Pulmonary artery endothelial cell (primary cell): ENCODE measurements at regions not wholly inside any gene's neighbourhood (a gene's known extent, or its start where the extent isn't known, plus 50 kb on each side); places are given as distances from the start of the nearest gene placed in this dataset.
"Not testable (repeated sequence)": the region's sequence is repeated elsewhere in the genome, so short reads cannot be mapped to it uniquely, and the experiment has no call there.

ENCODE experiments used
- DNase-seq: peaks from one replicate; pipeline ENCODE4 v3.0.0-alpha.2; 2011; ENCODE audit warnings: low read depth, low spot score

DNA sequence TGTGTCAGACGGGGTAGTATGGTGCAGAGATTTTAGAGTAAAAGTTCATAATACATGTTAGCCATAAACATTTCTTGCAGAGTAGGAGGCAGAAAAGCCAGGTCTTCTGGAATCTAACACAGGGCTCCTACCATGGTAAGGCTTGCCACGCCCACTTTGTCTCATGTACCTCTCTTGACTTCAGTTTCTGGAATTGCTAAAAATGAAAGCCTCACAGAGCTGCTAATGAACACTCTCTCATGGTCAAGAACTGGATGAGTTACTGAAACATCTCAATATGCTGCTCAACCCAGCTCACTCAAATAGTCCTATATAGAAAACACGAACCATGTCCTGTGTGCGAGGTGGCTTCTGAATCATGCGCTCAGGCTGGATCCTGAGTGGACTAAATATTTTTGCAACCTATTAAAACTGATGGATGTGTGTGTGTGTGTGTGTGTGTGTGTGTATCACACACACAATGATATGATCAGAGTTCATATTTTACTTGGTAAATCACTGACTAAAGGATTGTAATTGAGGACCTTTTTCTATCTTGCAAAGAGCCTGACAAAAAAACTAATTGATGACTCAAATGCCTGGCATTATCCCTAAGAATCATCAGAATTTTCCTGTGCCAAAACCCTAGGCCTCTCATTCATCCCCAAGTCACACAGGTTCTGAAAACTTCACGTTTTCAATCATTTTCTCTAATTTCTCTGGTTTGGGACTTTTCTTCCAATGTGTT lies 1306.6 kb downstream of the XPNPEP1 start:
- no peak for DNase-seq

DNA sequence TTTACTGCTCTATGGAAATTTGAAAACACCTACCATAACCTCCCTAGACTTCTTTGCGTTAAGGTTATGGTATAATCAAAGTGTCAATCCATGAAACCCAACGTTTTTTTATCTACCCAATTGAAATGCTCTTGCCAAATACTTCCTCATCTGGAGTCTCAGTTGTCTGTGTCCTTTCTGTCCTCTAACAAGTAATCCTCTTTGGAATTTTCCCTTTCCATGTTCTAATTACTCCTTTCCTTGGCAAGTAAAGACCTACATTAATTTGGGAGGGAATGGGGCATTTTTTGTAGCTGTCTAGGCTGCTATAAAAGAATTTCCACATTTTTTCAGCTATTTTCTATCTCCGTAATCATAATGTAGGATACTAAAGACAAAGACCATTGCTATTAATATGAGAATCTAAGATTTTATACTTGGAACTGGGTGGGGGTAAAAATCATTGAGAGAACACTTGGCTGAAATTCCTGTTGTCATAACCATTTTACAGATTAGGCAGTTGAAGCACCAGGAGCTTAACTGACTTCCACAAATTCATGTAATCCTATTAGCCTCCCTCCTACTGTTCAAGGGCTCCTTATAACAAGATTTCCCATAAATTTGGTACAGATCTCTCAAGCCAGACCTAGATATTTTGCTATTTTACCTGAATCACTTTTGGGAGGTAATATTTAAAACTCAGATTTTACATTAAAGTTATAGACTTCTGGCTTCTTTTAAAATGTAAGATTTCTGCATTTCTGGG lies 1307.6 kb downstream of the XPNPEP1 start:
- no peak for DNase-seq

DNA sequence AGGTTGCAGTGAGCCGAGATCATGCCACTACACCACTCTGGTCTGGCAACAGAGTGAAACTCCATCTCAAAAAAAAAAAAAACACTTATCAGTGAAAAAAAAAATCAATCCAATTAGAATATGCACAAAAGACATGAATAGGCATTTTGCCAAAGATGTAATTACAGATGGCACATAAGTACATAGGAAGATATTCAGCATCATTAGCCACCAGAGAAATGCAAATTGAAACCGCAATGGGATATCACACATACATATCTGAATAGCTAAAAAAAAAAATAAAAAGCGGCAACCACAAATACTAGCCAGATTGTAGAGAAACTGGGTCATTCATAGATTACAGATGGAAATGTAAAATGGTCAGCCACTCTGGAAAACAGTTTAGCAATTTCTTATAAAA lies 1310.8 kb downstream of the XPNPEP1 start:
- no peak for DNase-seq

DNA sequence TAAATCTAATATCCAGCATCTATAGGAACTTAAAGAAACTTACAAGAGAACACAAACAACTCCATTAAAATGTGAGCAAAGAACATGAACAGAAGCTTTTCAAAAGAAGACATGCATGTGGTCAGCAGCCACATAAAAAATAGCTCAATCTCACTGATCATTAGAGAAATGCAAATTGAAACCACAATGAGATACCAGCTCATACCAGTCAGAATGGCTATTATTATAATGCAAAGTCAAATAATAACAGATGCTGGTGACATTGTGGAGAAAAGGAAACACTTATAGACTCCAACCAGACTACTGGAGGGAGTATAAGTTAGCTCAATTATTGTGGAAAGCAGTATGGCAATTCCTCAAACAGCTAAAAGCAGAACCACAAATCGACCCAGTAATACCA lies 1314.5 kb downstream of the XPNPEP1 start:
- DNase-seq: no peak

DNA sequence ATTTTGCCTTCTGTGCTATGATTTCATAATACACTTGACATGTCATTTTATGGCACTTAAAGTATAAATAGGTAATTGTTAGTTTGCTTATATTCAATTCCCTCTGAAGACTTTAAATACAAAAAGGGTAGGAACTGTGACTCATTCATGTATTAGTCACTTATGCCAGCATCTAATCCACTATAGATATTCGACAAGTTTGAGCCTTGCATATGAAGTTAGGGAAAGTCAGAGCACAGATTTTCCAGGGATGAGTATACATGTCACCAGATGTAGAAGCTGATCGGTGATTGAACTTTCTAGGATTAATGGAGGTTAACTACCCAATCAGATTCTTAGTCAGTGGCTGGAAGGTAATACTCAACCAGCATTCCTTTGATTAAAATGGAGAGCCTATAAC lies 1321.5 kb downstream of the XPNPEP1 start:
- no peak for DNase-seq

DNA sequence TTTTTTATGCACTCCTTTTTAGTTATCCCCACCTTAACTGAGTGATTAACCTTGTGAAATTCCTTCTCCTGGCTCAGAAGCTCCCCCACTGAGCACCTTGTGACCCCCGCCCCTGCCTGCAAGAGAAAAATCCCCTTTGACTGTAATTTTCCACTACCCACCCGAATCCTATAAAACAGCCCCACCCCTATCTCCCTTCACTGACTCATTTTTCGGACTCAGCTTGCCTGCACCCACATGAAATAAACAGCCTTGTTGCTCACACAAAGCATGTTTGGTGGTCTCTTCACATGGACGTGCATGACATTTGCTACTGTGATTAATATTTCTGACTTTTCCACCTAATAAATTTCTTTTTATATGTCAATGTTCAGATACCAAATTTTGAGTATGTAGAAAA lies 1322.8 kb downstream of the XPNPEP1 start:
- not testable (repeated sequence) for DNase-seq

DNA sequence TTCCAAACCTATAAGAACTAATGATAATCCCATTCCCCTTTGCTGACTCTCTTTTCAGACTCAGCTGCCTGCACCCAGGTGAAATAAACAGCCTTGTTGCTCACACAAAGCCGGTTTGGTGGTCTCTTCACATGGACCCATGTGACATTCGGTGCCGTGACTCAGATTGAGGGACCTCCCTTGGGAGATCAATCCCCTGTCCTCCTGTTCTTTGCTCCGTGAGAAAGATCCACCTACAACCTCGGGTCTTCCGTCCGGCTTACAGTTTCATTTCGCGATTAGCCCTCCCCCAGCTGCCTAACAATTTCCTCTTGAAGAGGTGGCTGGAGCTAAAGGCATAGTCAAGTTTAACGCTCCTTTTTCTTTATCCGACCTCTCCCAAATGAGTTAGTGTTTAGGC lies 1324.0 kb downstream of the XPNPEP1 start:
- DNase-seq: not testable (repeated sequence)

DNA sequence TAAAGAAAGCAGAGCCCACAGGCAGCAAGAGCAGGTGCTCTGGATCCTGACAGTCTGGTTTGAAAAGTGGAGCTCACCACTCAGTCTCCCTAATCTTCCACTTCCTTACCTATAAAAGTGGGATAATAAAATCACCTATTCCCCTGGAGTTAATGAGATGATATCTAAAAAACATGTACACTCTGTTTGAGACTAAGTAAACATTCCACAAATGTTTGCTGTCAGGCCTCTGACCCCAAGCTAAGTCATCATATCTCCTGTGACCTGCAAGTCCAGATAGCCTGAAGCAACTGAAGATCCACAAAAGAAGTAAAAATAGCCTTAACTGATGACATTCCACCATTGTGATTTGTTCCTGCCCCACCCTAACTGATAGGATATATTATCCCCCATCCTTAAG lies 1324.5 kb downstream of the XPNPEP1 start:
- DNase-seq: no peak

DNA sequence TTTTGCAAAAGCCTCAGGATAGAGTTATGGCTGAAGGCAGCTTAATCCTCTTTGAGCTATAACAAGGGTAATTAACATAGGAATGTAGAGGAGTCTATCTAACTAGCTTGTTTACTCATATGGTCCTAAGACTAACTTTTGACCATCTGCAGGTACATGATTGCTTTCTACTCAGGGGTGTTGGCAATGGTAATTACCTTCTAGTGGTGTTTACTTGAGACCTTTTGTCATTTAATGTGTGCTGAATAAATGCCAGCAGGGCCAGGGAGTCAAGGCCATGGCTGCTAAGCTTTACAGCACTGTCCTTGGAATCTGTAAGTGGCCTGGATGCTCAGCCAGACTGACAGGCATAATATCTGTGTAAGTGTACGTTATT lies 1325.0 kb downstream of the XPNPEP1 start:
- no peak for DNase-seq

DNA sequence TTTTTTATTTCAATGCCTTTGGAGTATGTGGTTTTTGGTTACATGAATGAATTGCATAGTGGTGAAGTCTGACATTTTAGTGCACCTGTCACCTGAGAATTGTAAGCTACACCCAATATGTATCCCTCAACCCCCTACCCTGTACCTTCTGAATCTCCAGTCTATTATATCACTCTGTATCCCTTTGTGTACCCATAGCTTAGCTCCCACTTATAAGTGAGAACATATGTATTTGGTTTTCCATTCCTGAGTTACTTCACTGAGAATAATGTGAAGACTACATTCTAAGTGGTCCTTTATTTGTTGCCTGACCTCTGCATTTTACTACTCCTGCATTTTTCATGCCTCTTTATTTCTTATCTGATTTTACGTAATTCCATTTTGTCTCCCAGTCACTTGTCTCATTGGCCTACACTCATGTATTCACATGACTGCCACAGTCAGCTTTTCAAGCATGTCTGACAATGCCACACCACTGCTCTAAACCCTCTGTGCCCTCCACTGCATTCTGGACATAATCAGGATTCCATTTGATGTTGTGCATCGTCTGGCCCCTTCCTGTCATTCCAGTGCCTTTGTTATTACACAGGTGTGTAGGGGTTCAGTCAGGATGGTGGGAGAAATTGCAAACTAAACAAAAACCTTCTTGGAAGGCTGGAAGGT lies 1325.5 kb downstream of the XPNPEP1 start:
- DNase-seq: no peak

DNA sequence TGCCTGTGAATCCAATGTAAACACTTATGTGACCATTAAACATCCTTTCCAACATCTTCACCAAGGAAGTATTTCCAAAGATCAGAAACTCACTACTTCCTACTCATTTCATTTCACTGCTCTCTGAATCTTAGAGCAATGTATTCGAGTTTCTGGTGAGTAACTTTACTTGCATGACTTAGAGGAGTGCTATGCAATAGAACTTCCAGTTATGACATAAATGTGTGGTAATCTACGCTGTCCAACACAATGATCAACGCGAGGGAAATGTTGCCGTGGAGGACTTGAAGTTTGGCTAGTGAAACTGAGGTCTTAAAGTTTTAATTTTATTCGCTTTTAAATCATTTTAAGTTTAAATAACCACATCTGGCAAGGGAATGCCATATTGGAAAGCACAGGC lies 1326.3 kb downstream of the XPNPEP1 start:
- DNase-seq: no peak

DNA sequence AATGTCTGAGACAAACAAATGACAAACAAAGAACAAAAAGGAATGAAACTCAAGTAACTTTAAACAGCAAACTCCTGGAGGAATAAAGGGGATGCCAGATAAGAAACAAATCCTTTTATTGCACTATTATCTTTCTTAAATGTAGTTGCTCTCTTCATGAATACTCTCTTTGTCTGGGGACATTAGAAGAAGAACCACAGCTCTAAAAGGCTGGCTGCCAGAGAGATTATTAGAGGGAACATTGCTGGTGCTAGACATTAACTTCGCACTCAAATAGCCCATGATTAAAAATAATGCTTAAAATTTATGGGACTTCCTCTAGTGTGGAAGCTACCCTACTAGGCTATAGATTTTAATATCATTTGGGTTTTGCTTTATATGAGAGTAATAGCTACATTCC lies 1330.4 kb downstream of the XPNPEP1 start:
- DNase-seq: no peak

DNA sequence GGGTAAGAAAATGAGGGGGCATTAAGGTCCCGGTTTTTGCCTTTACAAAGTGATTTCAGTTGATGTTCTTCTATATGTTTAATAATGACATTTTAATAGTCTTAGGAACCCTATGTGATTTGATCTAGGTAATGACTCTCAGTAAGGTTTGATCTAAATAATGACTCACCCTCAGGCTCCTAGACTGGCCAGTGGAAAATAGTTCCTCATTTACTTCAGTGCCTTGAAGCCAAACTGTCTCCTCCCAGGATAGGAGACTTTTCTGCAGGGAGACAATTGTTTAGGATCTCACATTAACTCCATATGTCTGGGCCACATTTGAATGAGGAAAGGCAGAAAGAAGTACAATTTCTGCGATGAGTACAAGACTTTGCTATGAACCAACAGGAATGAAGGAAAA lies 1331.9 kb downstream of the XPNPEP1 start:
- DNase-seq: no peak

DNA sequence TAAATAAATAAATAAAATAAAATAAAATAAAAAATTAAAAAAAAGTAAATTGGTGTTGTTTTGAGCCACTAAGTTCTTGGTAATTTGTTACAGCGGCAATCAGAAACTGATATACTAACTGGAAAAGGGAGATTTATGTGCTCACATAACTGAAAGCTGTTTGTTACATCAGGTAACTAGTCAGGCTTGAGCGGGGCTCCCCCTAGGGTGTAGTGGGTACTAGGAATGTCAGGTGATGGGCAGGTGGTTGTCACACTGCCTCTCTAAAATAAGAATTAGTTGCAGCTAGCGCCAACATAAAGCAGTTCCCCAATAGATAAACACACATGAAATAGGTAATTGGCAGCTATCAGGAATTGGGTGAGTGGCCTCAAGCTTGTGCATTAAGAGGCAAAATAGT lies 1336.9 kb downstream of the XPNPEP1 start:
- no peak for DNase-seq

DNA sequence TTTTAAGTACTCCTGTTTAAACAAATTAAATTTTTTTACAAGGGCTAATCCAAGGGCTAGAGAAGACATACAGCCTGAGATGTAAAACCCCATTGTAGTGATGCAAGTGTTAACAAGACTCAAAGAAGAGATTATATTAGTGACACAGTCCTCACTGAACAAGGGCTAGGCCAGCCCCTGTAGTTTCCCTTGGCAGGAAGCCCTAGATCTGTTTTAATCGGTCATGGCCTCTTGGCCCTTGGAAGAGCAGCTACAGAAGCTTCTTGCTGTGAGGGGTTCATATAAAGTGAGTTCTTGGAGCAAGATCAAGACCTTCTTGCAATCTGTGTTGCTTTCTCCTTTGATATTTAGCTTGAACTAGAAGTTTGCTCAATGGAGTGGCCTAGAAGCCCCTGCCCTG lies 1339.4 kb downstream of the XPNPEP1 start:
- no peak for DNase-seq

DNA sequence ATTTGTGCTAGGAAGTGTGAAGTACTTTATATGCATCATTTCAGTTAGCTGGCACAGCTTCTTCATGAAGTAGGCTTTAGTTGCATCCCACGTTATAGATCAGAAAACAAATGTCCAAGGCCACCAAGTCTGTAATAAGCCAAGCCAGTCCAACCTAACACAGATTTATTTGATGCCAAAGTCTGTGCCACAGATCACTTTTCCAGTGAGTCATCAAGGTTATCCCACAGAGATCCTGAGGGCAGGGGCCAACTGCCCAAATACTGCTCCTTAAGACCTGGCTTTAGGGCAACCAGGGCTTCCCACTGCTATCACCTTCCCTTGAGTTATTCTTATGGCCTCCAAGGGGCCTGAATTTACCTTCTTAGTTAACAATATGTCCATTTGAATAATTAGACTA lies 1340.4 kb downstream of the XPNPEP1 start:
- DNase-seq: no peak

DNA sequence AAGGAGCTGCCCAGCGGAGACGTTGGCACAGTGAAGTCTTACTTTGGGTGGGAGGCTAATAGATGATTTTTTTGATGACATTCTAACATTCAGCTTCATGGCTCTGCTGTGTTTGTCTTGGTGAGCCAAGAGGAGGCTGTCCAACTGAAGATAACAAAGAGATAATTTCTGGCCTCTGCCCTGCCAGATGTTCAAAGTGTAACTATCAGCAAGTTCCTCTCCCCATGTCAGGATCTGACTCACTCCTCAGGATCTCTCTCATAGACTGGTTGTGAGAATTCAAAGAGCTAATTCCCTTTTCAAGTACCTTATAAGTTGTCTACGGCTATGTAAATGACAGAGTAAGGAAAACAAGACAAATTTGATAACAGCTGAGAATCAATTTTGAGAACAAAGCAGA lies 1340.9 kb downstream of the XPNPEP1 start:
- DNase-seq: no peak

DNA sequence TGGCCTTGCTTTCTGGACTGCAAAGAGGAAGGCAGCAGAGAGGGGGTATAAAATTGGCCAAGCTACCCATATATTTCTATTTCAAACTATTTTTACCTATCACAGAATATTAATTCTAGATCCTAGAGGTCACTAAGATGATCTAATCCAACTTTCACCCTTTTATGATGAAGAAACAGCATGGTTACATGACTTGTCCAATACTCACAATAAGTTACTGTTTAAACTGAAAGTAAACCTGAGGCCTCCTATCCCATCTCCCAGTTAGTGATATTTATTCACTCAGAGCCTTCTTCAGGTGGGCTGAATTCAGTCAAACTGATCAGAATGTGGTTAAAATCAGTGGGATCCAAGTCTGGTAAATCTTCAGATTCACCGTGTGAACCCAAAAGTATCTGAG lies 1345.1 kb downstream of the XPNPEP1 start:
- DNase-seq: no peak

DNA sequence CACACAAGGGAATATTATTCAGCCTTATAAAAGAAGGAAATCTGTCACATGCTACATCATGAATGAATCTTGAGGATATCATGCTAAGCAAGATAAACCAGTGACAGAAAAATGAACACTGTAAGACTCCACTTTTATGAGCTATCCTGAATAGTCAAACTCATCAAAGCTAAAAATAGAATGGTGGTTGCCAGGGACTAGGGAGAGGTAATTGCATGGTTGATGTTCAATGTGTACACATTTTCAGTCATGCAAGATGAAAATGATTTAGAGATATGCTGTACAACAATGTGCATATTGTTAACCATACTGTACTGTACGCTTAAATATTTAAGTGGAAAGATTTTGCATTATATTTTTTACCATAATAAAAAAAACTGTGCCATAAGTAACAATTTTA lies 1349.1 kb downstream of the XPNPEP1 start:
- DNase-seq: no peak

DNA sequence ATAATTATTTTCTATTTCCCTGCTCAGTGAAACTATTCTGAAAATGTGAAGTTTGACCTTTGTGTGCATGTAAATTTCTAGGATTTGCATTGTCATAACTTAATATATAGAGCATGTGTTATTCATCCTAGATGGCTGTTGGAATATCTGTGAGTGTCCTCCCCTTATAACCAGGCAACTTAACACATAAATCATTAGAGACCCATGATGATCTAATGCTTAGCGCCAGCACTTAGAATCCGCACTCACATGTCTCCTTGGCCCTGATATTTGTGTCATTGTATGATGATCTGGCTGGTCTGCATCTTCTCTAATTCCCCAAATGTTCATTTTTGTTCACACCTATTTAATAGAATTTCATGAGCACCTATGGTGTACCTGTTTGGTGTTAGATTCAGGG lies 1354.5 kb downstream of the XPNPEP1 start:
- DNase-seq: no peak

DNA sequence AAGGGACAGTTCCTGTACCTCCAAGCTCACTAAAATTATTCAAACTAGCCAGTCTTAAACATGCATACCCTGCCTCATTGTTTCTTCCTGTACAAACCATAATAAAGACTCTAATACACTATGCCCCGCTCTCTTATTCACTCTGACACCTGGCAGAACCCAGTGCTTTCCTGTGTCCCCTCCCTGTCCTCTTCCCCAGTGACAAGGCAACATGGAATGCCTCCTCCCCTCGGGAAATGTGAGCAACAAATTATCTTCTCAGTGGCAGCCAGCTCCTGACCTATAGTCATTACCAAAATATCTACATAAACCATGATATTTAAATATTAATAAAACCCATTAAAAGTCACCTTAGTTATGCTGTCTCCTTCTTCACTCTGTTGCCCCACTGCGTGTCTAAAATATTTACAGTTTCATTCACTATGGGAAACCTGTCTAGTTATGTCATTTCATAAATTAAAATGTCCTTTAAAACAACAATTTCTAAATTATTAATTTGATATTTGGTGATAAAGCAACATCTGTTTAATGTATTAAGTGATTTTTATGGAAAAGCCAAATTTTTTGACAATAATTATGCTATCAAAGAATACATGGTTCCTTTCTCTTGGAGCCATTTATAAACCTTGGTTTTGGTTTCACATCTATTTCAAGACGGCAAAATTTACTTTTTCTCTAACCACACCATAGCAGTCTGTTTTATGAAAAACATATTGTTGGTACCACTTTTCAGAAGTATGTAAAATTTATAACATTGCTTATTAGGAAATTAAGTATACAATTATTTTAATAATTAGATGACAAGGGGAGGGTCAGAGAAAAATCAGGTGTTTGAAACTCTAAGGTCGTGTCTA lies 1355.2 kb downstream of the XPNPEP1 start:
- DNase-seq: no peak
